Progenitor cell of endocrine pancreas (in vitro differentiated cells): ENCODE measurements at regions not wholly inside any gene's neighbourhood (a gene's known extent, or its start where the extent isn't known, plus 50 kb on each side); places are given as distances from the start of the nearest gene placed in this dataset.

Source experiments
- DNase-seq: peaks from one replicate; pipeline ENCODE4 v3.0.0; 2021; ENCODE audit warnings: low spot score; ENCODE audit not compliant: unreplicated experiment
- H3K27ac Mint-ChIP-seq: 2 replicates; pipeline ENCODE4 v1.8.0; 2021; ENCODE audit warnings: mild to moderate bottlenecking, moderate library complexity, mixed read lengths
- H3K27me3 Mint-ChIP-seq: 2 replicates; pipeline ENCODE4 v1.8.0; 2021; ENCODE audit warnings: mixed read lengths
- H3K36me3 Mint-ChIP-seq: 2 replicates; pipeline ENCODE4 v1.8.0; 2022; ENCODE audit warnings: mixed read lengths; ENCODE audit not compliant: insufficient read depth
- H3K4me1 Mint-ChIP-seq: 2 replicates; pipeline ENCODE4 v1.8.0; 2021; ENCODE audit warnings: low read depth, mixed read lengths
- H3K4me3 Mint-ChIP-seq: 2 replicates; pipeline ENCODE4 v1.8.0; 2021; ENCODE audit warnings: low read depth, mild to moderate bottlenecking, moderate library complexity, mixed read lengths
- H3K9me3 Mint-ChIP-seq: 2 replicates; pipeline ENCODE4 v1.8.0; 2021; ENCODE audit warnings: low read depth, mixed read lengths
- TF ChIP-seq, protein P1 (sequence below): fragments of 200-600 bp; sonication (generic); IDR thresholded peaks from one replicate; pipeline ENCODE4 v1.5.0; 2021; ENCODE audit warnings: antibody characterized with exemption, mild to moderate bottlenecking; ENCODE audit not compliant: unreplicated experiment

DNA sequence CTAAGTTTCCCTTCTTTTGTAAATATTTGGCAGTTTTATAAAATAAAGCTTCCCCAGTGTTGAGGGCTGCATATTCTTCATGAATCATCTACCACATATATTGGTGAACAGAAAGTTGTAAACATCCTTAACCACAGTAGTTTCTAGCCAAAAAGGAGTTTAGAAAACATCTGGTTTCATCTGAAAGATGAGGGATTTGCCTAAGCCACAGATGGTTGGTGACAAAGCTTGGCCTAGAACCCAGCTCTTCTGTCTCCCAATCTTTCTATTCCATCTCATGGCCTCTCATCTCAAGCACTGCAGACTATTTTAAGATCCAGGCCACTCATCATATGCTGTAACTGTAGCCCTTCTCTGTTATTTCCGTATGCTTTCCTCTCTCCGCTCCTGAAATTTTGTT, 232.3 kb upstream of the TRPM3 start:
- H3K9me3 Mint-ChIP-seq = no peaks in the 10 kb centered on the region
- no peaks in the 10 kb centered on the region for H3K36me3 Mint-ChIP-seq
- H3K27me3 Mint-ChIP-seq = no peaks in the 10 kb centered on the region
- H3K4me1 Mint-ChIP-seq = no peaks in the 10 kb centered on the region
- TF ChIP-seq, protein P1, sequence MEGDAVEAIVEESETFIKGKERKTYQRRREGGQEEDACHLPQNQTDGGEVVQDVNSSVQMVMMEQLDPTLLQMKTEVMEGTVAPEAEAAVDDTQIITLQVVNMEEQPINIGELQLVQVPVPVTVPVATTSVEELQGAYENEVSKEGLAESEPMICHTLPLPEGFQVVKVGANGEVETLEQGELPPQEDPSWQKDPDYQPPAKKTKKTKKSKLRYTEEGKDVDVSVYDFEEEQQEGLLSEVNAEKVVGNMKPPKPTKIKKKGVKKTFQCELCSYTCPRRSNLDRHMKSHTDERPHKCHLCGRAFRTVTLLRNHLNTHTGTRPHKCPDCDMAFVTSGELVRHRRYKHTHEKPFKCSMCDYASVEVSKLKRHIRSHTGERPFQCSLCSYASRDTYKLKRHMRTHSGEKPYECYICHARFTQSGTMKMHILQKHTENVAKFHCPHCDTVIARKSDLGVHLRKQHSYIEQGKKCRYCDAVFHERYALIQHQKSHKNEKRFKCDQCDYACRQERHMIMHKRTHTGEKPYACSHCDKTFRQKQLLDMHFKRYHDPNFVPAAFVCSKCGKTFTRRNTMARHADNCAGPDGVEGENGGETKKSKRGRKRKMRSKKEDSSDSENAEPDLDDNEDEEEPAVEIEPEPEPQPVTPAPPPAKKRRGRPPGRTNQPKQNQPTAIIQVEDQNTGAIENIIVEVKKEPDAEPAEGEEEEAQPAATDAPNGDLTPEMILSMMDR = no peak
- no peak overlapping the region for H3K4me3 Mint-ChIP-seq
- no peak for DNase-seq
- no peak overlapping the region for H3K27ac Mint-ChIP-seq

DNA sequence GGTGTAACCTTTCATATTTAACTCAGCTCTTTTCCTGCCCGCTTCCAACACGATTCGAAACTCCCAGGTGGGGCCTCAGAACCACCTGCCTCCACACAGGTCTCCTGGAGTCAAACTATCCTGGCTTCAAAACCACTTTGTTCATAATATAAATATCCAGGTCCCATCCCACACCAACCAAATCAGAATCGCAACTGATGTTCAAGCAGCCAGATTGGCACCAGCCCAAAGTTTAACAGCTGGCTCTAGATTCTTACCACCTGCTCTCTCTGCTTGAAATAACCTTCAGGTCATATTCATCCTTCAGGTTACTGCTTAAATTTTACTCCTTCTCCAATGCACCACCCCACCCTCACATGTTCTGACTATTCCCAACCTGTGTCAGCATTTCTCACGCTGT, 231.4 kb upstream of the TRPM3 start:
- TF ChIP-seq, protein P1 = no peak
- Mint-ChIP-seq H3K27me3 (no peaks in the 10 kb centered on the region), H3K9me3 (no peaks in the 10 kb centered on the region), H3K27ac (no peak overlapping the region), H3K36me3 (no peaks in the 10 kb centered on the region), H3K4me3 (no peak overlapping the region), H3K4me1 (no peaks in the 10 kb centered on the region)
- DNase-seq = no peak

DNA sequence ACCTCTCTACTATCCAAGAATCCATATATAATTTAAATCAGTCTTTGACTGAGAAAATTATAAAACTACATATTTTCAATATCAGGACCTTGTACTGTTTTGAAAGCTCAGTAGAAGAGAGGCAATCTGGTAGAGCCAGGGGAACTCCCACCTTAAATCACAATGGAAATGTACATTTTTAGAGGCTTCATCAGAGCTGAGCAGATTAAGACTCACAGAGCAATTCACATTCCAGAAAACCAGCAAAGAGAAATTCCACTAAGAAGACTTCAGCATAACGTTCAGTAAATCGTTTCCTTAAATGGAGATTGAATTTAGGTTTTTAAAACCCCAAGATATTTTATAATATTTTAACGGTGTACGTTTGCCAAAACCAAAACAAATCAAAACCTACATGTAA, 227.8 kb upstream of the TRPM3 start:
- Mint-ChIP-seq H3K36me3 (no peaks in the 10 kb centered on the region), H3K27ac (no peak overlapping the region), H3K9me3 (no peaks in the 10 kb centered on the region), H3K4me3 (no peak overlapping the region), H3K4me1 (no peaks in the 10 kb centered on the region), H3K27me3 (no peaks in the 10 kb centered on the region)
- TF ChIP-seq, protein P1 = no peak
- no peak for DNase-seq

DNA sequence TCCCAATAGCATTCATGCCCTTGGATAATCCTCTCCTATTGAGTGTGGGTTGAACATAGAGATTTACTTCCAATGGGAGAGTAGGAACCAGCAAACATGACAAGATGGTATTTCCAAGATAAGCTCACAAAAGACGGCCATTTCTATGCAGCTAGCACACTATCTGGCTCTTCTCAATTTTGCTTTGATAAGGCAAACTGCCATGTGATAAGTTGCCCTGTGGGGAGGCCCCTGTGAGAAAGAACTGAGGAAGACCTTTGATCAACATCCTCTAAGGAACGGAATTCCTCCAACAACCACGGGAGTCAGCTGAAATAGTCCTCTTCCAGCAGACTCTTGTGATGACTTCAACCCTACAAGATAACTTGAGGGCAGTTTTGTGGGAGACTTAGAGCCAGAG, 211.9 kb upstream of the TRPM3 start:
- Mint-ChIP-seq H3K27me3 (no peaks in the 10 kb centered on the region), H3K4me3 (no peak overlapping the region), H3K4me1 (no peaks in the 10 kb centered on the region), H3K9me3 (peaks cover 6% of the 10 kb centered on the region), H3K27ac (no peak overlapping the region), H3K36me3 (no peaks in the 10 kb centered on the region)
- TF ChIP-seq, protein P1 = no peak
- DNase-seq = no peak

DNA sequence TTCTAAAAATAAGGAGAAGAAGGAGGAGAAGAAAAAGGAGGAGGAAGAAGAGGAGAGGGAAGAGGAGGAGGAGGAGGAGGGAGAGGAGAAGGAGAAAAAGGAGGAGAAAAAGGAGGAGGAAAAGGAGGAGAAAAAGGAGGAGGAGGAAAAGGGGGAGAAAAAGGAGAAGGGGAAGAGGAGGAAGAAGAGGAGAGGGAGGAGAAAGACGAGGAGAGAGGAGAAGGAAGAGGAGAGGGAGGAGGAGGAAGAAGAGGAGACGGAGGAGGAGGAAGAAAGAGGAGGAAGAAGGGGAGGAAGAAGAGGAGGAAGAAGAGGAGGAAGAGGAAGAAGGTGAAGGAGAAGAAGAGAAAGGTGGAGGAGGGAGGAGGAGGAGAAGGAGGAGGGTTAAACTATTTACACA, 210.2 kb upstream of the TRPM3 start:
- Mint-ChIP-seq H3K27me3 (no peaks in the 10 kb centered on the region), H3K36me3 (no peaks in the 10 kb centered on the region), H3K9me3 (no peaks in the 10 kb centered on the region), H3K27ac (no peak overlapping the region), H3K4me3 (no peak overlapping the region), H3K4me1 (no peaks in the 10 kb centered on the region)
- TF ChIP-seq, protein P1 = no peak
- no peak for DNase-seq

DNA sequence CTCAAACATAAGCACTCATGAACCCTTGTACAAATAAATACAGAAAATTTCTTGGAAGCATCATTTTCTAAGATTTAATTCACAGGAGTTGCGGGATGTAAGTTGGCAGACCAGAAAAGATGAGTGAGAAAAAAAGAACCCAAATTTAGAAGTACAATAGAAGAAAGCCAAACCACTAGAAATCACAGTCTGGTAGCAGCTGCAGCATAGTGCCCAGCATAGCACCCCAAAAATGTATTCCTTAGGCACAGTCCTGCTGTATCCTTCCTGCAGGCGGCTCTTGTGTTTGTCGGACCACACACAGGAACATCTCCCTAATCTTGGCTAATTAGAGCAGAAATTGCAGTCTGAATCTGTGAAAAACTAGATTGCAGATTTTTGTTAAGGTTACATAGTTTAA, 208.5 kb upstream of the TRPM3 start:
- TF ChIP-seq, protein P1 = no peak
- H3K4me3 Mint-ChIP-seq = no peak overlapping the region
- H3K9me3 Mint-ChIP-seq = no peaks in the 10 kb centered on the region
- H3K4me1 Mint-ChIP-seq = no peaks in the 10 kb centered on the region
- DNase-seq = no peak
- no peak overlapping the region for H3K27ac Mint-ChIP-seq
- no peaks in the 10 kb centered on the region for H3K27me3 Mint-ChIP-seq
- H3K36me3 Mint-ChIP-seq = no peaks in the 10 kb centered on the region
